Neural cell (in vitro differentiated cells): ENCODE measurements at regions not wholly inside any gene's neighbourhood (a gene's known extent, or its start where the extent isn't known, plus 50 kb on each side); places are given as distances from the start of the nearest gene placed in this dataset.

ENCODE experiments used
- CTCF ChIP-seq: fragments of 450-650 bp; IDR thresholded peaks from 2 replicates; pipeline ENCODE4 v1.5.1; 2014; ENCODE audit warnings: antibody characterized with exemption, mild to moderate bottlenecking, moderate library complexity; ENCODE audit not compliant: poor library complexity, severe bottlenecking
- RAD21 ChIP-seq: fragments of 450-650 bp; conservative IDR thresholded peaks from 2 replicates; pipeline ENCODE4 v1.6.1; 2014; ENCODE audit warnings: antibody characterized with exemption, mild to moderate bottlenecking, moderate library complexity

- TF ChIP-seq RAD21, result no peak
- TF ChIP-seq CTCF, result no peak
These were observed 54.0 kb downstream of the MAP10 start for GRCh38 chr1:232859216-232859615.
